Neural cell (in vitro differentiated cells): ENCODE measurements at regions not wholly inside any gene's neighbourhood (a gene's known extent, or its start where the extent isn't known, plus 50 kb on each side); places are given as distances from the start of the nearest gene placed in this dataset.

Experiments used
- H2AFZ ChIP-seq: fragments of 200-600, 300-800 bp; sonication (generic), shearing (Covaris generic); 2 replicates; pipeline ENCODE4 v1.6.0; 2014; ENCODE audit warnings: low read depth, mild to moderate bottlenecking, antibody characterized with exemption, low read length, moderate library complexity
- H3F3A ChIP-seq: fragments of 200-600 bp; shearing (Covaris generic); 2 replicates; pipeline ENCODE4 v1.6.1; 2016; ENCODE audit warnings: mild to moderate bottlenecking, moderate library complexity, mixed read lengths, antibody characterized with exemption, low read length; ENCODE audit not compliant: insufficient read depth, poor library complexity, severe bottlenecking
- H3K27ac ChIP-seq: fragments of 200-600, 300-800 bp; sonication (generic), shearing (Covaris generic); 2 replicates; pipeline ENCODE4 v1.5.1; 2014; ENCODE audit warnings: mild to moderate bottlenecking, low read length, moderate library complexity
- H3K27me3 ChIP-seq: fragments of 300-800, 200-600 bp; sonication (generic), shearing (Covaris generic); 2 replicates; pipeline ENCODE4 v1.6.0; 2014; ENCODE audit warnings: mild to moderate bottlenecking, low read depth, low read length, moderate library complexity; ENCODE audit not compliant: insufficient read depth
- H3K36me3 ChIP-seq: fragments of 300-800, 200-600 bp; sonication (generic), shearing (Covaris generic); 2 replicates; pipeline ENCODE4 v1.5.1; 2014; ENCODE audit warnings: mild to moderate bottlenecking, antibody characterized with exemption, low read length, moderate library complexity; ENCODE audit not compliant: insufficient read depth
- H3K4me2 ChIP-seq: fragments of 300-800, 200-600 bp; sonication (generic), shearing (Covaris generic); 2 replicates; pipeline ENCODE4 v1.6.0; 2014; ENCODE audit warnings: mild to moderate bottlenecking, low read length
- H3K4me3 ChIP-seq: fragments of 300-800, 200-600 bp; sonication (generic), shearing (Covaris generic); 2 replicates; pipeline ENCODE4 v1.5.1; 2014; ENCODE audit warnings: mild to moderate bottlenecking, low read length, moderate library complexity
- H3K79me2 ChIP-seq: fragments of 200-600 bp; shearing (Covaris generic); replicated peaks from 2 replicates; pipeline ENCODE4 v1.6.0; 2014; ENCODE audit warnings: mild to moderate bottlenecking, low read length, moderate library complexity; ENCODE audit not compliant: insufficient read depth
- H3K9ac ChIP-seq: fragments of 300-800, 200-600 bp; sonication (generic), shearing (Covaris generic); 2 replicates; pipeline ENCODE4 v1.6.1; 2016; ENCODE audit warnings: mild to moderate bottlenecking, low read length, mixed read lengths
- H3K9me2 ChIP-seq: fragments of 200-600 bp; shearing (Covaris generic); 2 replicates; pipeline ENCODE4 v1.6.1; 2016; ENCODE audit warnings: mild to moderate bottlenecking, low read length, mixed read lengths; ENCODE audit not compliant: insufficient read depth
- H3K9me3 ChIP-seq: fragments of 200-600, 300-800 bp; sonication (generic), shearing (Covaris generic); 2 replicates; pipeline ENCODE4 v1.6.1; 2016; ENCODE audit warnings: mild to moderate bottlenecking, mixed run types, low read length, moderate library complexity, mixed read lengths
- H4K20me1 ChIP-seq: fragments of 200-600 bp; shearing (Covaris generic); 2 replicates; pipeline ENCODE4 v1.6.1; 2016; ENCODE audit warnings: mild to moderate bottlenecking, mixed run types; ENCODE audit not compliant: insufficient read depth
- EP300 ChIP-seq: fragments of 450-650 bp; conservative IDR thresholded peaks from 2 replicates; pipeline ENCODE4 v1.6.1; 2014; ENCODE audit warnings: antibody characterized with exemption, mild to moderate bottlenecking, moderate library complexity; ENCODE audit not compliant: poor library complexity, severe bottlenecking
- EZH2 ChIP-seq: fragments of 200-600, 300-800 bp; shearing (Covaris generic), sonication (generic); IDR thresholded peaks from 2 replicates; pipeline ENCODE4 v1.6.1; 2014; ENCODE audit warnings: antibody characterized with exemption, low read length, borderline replicate concordance, mild to moderate bottlenecking; ENCODE audit not compliant: insufficient read depth, poor library complexity, severe bottlenecking
- MXI1 ChIP-seq: fragments of 450-650 bp; conservative IDR thresholded peaks from 2 replicates; pipeline ENCODE4 v1.6.1; 2014; ENCODE audit warnings: antibody characterized with exemption, mild to moderate bottlenecking; ENCODE audit not compliant: poor library complexity, severe bottlenecking
- POLR2AphosphoS5 ChIP-seq: IDR thresholded peaks from 2 replicates; pipeline ENCODE4 v1.6.1; 2012
- RAD21 ChIP-seq: fragments of 450-650 bp; conservative IDR thresholded peaks from 2 replicates; pipeline ENCODE4 v1.6.1; 2014; ENCODE audit warnings: antibody characterized with exemption, mild to moderate bottlenecking, moderate library complexity
- SMC3 ChIP-seq: fragments of 450-650 bp; conservative IDR thresholded peaks from 2 replicates; pipeline ENCODE4 v1.6.1; 2014; ENCODE audit warnings: antibody characterized with exemption, mild to moderate bottlenecking, moderate library complexity; ENCODE audit not compliant: poor library complexity
- TAF1 ChIP-seq: IDR thresholded peaks from 2 replicates; pipeline ENCODE4 v1.6.1; 2012; ENCODE audit warnings: low read depth
- TF ChIP-seq, protein P1 (sequence below): fragments of 450-650 bp; IDR thresholded peaks from 2 replicates; pipeline ENCODE4 v1.5.1; 2014; ENCODE audit warnings: antibody characterized with exemption, mild to moderate bottlenecking, moderate library complexity; ENCODE audit not compliant: poor library complexity, severe bottlenecking
- TF ChIP-seq, protein P2 (sequence below): IDR thresholded peaks from 2 replicates; pipeline ENCODE4 v1.6.1; 2012; ENCODE audit warnings: borderline replicate concordance

DNA sequence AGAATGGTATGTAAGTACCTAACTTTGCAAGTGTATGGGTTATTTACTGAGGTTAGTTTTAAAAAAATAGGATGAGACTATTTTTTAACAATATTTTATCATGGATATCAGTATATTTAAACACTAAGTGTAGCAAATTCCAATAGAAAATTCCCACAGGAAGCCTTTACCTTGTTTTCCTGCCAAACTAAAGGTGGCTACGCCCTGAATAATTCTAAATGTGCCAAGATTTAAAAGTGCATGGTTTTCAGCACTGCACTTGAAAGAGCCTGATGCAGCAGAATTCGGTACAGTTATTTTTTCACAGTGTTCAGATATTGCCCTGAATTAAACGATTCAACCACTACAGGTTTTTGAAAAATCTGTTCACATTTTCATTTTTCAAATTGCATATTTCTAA is 1622.8 kb upstream of the B3GALT2 start:
- Histone ChIP-seq H3K79me2 (no peaks in the 10 kb centered on the region), H3K9me3 (no peaks in the 10 kb centered on the region), H3K27me3 (no peaks in the 10 kb centered on the region), H3K9ac (no peak overlapping the region), H3K27ac (no peak overlapping the region), H3F3A (no peaks in the 10 kb centered on the region), H3K9me2 (no peaks in the 10 kb centered on the region), H2AFZ (no peak overlapping the region), H3K4me2 (no peak overlapping the region), H3K36me3 (no peaks in the 10 kb centered on the region), H3K4me3 (no peak overlapping the region), H4K20me1 (no peaks in the 10 kb centered on the region)
- TF ChIP-seq EZH2 (no peak), TAF1 (no peak)

- H3K79me2 ChIP-seq = no peaks in the 10 kb centered on the region
- no peak overlapping the region for H3K4me3 ChIP-seq
- H3K27ac ChIP-seq = no peak overlapping the region
- TF ChIP-seq EZH2 (no peak), MXI1 (no peak), POLR2AphosphoS5 (no peak), RAD21 (no peak), TAF1 (no peak), EP300 (no peak), SMC3 (no peak)
- TF ChIP-seq, protein P1, sequence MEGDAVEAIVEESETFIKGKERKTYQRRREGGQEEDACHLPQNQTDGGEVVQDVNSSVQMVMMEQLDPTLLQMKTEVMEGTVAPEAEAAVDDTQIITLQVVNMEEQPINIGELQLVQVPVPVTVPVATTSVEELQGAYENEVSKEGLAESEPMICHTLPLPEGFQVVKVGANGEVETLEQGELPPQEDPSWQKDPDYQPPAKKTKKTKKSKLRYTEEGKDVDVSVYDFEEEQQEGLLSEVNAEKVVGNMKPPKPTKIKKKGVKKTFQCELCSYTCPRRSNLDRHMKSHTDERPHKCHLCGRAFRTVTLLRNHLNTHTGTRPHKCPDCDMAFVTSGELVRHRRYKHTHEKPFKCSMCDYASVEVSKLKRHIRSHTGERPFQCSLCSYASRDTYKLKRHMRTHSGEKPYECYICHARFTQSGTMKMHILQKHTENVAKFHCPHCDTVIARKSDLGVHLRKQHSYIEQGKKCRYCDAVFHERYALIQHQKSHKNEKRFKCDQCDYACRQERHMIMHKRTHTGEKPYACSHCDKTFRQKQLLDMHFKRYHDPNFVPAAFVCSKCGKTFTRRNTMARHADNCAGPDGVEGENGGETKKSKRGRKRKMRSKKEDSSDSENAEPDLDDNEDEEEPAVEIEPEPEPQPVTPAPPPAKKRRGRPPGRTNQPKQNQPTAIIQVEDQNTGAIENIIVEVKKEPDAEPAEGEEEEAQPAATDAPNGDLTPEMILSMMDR = no peak
- TF ChIP-seq, protein P2, sequence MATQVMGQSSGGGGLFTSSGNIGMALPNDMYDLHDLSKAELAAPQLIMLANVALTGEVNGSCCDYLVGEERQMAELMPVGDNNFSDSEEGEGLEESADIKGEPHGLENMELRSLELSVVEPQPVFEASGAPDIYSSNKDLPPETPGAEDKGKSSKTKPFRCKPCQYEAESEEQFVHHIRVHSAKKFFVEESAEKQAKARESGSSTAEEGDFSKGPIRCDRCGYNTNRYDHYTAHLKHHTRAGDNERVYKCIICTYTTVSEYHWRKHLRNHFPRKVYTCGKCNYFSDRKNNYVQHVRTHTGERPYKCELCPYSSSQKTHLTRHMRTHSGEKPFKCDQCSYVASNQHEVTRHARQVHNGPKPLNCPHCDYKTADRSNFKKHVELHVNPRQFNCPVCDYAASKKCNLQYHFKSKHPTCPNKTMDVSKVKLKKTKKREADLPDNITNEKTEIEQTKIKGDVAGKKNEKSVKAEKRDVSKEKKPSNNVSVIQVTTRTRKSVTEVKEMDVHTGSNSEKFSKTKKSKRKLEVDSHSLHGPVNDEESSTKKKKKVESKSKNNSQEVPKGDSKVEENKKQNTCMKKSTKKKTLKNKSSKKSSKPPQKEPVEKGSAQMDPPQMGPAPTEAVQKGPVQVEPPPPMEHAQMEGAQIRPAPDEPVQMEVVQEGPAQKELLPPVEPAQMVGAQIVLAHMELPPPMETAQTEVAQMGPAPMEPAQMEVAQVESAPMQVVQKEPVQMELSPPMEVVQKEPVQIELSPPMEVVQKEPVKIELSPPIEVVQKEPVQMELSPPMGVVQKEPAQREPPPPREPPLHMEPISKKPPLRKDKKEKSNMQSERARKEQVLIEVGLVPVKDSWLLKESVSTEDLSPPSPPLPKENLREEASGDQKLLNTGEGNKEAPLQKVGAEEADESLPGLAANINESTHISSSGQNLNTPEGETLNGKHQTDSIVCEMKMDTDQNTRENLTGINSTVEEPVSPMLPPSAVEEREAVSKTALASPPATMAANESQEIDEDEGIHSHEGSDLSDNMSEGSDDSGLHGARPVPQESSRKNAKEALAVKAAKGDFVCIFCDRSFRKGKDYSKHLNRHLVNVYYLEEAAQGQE = no peak
- no peaks in the 10 kb centered on the region for H3K36me3 ChIP-seq
- H2AFZ ChIP-seq = no peak overlapping the region
- no peaks in the 10 kb centered on the region for H4K20me1 ChIP-seq
- H3K9me2 ChIP-seq = no peaks in the 10 kb centered on the region
- no peaks in the 10 kb centered on the region for H3F3A ChIP-seq
- H3K27me3 ChIP-seq = no peaks in the 10 kb centered on the region
- no peaks in the 10 kb centered on the region for H3K9me3 ChIP-seq
- H3K4me2 ChIP-seq = no peak overlapping the region
- H3K9ac ChIP-seq = no peak overlapping the region
Observed at GRCh38 chr1:194807530-194808220, 1621.3 kb upstream of the B3GALT2 start.

DNA sequence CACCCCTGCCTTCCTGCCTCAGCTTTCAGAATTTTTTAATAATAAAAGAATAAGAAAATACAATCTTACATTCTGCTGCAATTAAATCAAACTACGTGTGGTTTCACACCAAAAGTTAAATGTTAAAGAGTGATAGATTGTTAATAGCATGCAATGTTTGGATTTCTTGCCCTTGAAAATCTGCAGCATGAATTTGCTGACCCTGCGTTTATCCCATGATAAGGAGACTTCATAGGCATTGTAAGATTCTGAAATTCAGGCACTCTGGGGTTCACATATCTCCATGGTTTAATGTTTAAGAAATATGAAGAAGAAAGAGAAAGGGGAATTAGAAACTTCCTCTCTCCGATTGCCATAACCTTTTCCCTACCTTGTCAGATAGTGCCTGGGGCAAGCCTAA is 1616.2 kb upstream of the B3GALT2 start:
- Histone ChIP-seq H3F3A (no peaks in the 10 kb centered on the region), H3K27ac (no peak overlapping the region), H3K9me2 (no peaks in the 10 kb centered on the region), H3K79me2 (no peaks in the 10 kb centered on the region), H3K36me3 (no peaks in the 10 kb centered on the region), H3K4me2 (no peak overlapping the region), H4K20me1 (no peaks in the 10 kb centered on the region), H3K4me3 (no peak overlapping the region), H3K9me3 (no peaks in the 10 kb centered on the region), H3K9ac (no peak overlapping the region), H2AFZ (no peak overlapping the region), H3K27me3 (no peaks in the 10 kb centered on the region)
- TF ChIP-seq, protein P2 = no peak
- no peak for TF ChIP-seq MXI1
- no peak for TF ChIP-seq EZH2
- no peak for TF ChIP-seq RAD21
- TF ChIP-seq TAF1 = no peak
- TF ChIP-seq EP300 = no peak
- TF ChIP-seq POLR2AphosphoS5 = no peak
- TF ChIP-seq SMC3 = no peak
- TF ChIP-seq, protein P1 = no peak
